CD14-positive monocyte (primary cell): ENCODE measurements at regions not wholly inside any gene's neighbourhood (a gene's known extent, or its start where the extent isn't known, plus 50 kb on each side); places are given as distances from the start of the nearest gene placed in this dataset.

Experiments
- DNase-seq, 3 donors: peaks; one replicate each; pipeline ENCODE4 v3.0.0-alpha.2; 2011 to 2022
- H2AFZ ChIP-seq: 2 replicates; pipeline ENCODE4 v1.6.0; 2012; ENCODE audit warnings: mild to moderate bottlenecking, low read depth, low read length, inconsistent platforms; ENCODE audit not compliant: insufficient read depth, poor library complexity, severe bottlenecking
- H3K27ac ChIP-seq, 2 donors: 1 replicate in 1 of 2; 2 replicates in 1 of 2; pipeline ENCODE4 v1.5.1; 2012 to 2013; ENCODE audit warnings: low read length in 2 of 2, control low read depth in 1 of 2, inconsistent platforms in 1 of 2, low read depth in 1 of 2, mild to moderate bottlenecking in 1 of 2
- H3K27me3 ChIP-seq, 2 donors: one replicate each; pipeline versions ENCODE4 v1.6.0 to v1.6.1; 2011 to 2013; ENCODE audit warnings: low read length in 2 of 2; ENCODE audit not compliant: control insufficient read depth in 2 of 2, insufficient read depth in 2 of 2
- H3K36me3 ChIP-seq, 2 donors: replicated peaks in 1 of 2; 1 replicate in 1 of 2; 2 replicates in 1 of 2; pipeline versions ENCODE4 v1.5.1 to v1.6.1; 2012 to 2013; ENCODE audit warnings: low read length in 2 of 2, control low read depth in 1 of 2, inconsistent platforms in 1 of 2, mild to moderate bottlenecking in 1 of 2; ENCODE audit not compliant: insufficient read depth in 2 of 2, control insufficient read depth in 1 of 2
- H3K4me1 ChIP-seq, 2 donors: 1 replicate in 1 of 2; 2 replicates in 1 of 2; pipeline versions ENCODE4 v1.5.1 to v1.6.1; 2012 to 2013; ENCODE audit warnings: low read length in 2 of 2, control low read depth in 1 of 2, inconsistent platforms in 1 of 2, mild to moderate bottlenecking in 1 of 2, moderate library complexity in 1 of 2; ENCODE audit not compliant: insufficient read depth in 2 of 2, control insufficient read depth in 1 of 2
- H3K4me2 ChIP-seq: replicated peaks from 2 replicates; pipeline ENCODE3; 2012; ENCODE audit warnings: low read length, moderate library complexity, mild to moderate bottlenecking; ENCODE audit not compliant: poor library complexity, severe bottlenecking; ENCODE audit errors: extremely low read depth
- H3K4me3 ChIP-seq, 3 experiments: fragments of 200-600 bp in 1 of 3; sonication (generic) in 1 of 3; replicated peaks in 1 of 3; 1 replicate in 2 of 3; 2 replicates in 1 of 3; pipeline ENCODE4 v1.5.1; 2011 to 2013; ENCODE audit warnings: low read length in 3 of 3, mild to moderate bottlenecking in 3 of 3, control low read depth in 2 of 3, low read depth in 2 of 3, inconsistent platforms in 1 of 3, moderate library complexity in 1 of 3
- H3K79me2 ChIP-seq: 2 replicates; pipeline ENCODE4 v1.6.0; 2012; ENCODE audit warnings: mild to moderate bottlenecking, control low read depth, inconsistent platforms, low read length, moderate library complexity; ENCODE audit not compliant: insufficient read depth
- H3K9ac ChIP-seq: 2 replicates; pipeline ENCODE4 v1.6.0; 2017; ENCODE audit warnings: low read length, mild to moderate bottlenecking; ENCODE audit not compliant: insufficient read depth, poor library complexity, severe bottlenecking
- H3K9me3 ChIP-seq, 2 donors: replicated peaks in 1 of 2; 1 replicate in 1 of 2; 2 replicates in 1 of 2; pipeline versions ENCODE4 v1.5.1 to v1.6.1; 2012 to 2013; ENCODE audit warnings: low read length in 2 of 2, control low read depth in 1 of 2; ENCODE audit not compliant: control insufficient read depth in 1 of 2, insufficient read depth in 1 of 2
- H4K20me1 ChIP-seq: 2 replicates; pipeline ENCODE4 v1.6.0; 2012; ENCODE audit warnings: mild to moderate bottlenecking, low read length, control low read depth, moderate library complexity; ENCODE audit not compliant: insufficient read depth
- H3K27ac Mint-ChIP-seq, 7 donors: one replicate each; pipeline ENCODE4 v1.8.0; 2020; ENCODE audit warnings: mild to moderate bottlenecking in 7 of 7, mixed read lengths in 7 of 7, moderate library complexity in 6 of 7, inconsistent platforms in 2 of 7
- H3K27me3 Mint-ChIP-seq, 3 donors: one replicate each; pipeline ENCODE4 v1.8.0; 2021 to 2022; ENCODE audit warnings: low read depth in 3 of 3, mild to moderate bottlenecking in 3 of 3, mixed read lengths in 3 of 3, moderate library complexity in 3 of 3, inconsistent platforms in 1 of 3
- H3K36me3 Mint-ChIP-seq, 2 donors: one replicate each; pipeline ENCODE4 v1.8.0; 2020; ENCODE audit warnings: mixed read lengths in 2 of 2, inconsistent platforms in 1 of 2, mild to moderate bottlenecking in 1 of 2
- H3K4me1 Mint-ChIP-seq: one replicate; pipeline ENCODE4 v1.8.0; 2020; ENCODE audit warnings: mild to moderate bottlenecking, mixed read lengths
- H3K4me3 Mint-ChIP-seq, 2 donors: one replicate each; pipeline ENCODE4 v1.8.0; 2020; ENCODE audit warnings: mild to moderate bottlenecking in 2 of 2, mixed read lengths in 2 of 2, moderate library complexity in 1 of 2
- H3K9me3 Mint-ChIP-seq, 7 donors: one replicate each; pipeline ENCODE4 v1.8.0; 2020 to 2022; ENCODE audit warnings: mixed read lengths in 7 of 7, mild to moderate bottlenecking in 6 of 7, moderate library complexity in 6 of 7, inconsistent platforms in 2 of 7
- WGBS: methylation state at CpG from one replicate; pipeline ENCODE4 v1.1.5; 2013; ENCODE audit warnings: missing lambda C conversion rate; ENCODE audit not compliant: insufficient coverage; 5-methylcytosine and 5-hydroxymethylcytosine counted together
- intact Hi-C, 2 donors: fragments of 100-400 bp; cut with micrococcal nuclease; formaldehyde crosslinking; loops; one replicate each; pipeline versions ENCODE4 v1.15.0 to v1.15.1; 2023
- TF ChIP-seq, protein P1 (sequence below): fragments of 200-600 bp; IDR thresholded peaks from one replicate; pipeline ENCODE4 v1.8.0; 2022; ENCODE audit warnings: antibody characterized with exemption, mild to moderate bottlenecking

DNA sequence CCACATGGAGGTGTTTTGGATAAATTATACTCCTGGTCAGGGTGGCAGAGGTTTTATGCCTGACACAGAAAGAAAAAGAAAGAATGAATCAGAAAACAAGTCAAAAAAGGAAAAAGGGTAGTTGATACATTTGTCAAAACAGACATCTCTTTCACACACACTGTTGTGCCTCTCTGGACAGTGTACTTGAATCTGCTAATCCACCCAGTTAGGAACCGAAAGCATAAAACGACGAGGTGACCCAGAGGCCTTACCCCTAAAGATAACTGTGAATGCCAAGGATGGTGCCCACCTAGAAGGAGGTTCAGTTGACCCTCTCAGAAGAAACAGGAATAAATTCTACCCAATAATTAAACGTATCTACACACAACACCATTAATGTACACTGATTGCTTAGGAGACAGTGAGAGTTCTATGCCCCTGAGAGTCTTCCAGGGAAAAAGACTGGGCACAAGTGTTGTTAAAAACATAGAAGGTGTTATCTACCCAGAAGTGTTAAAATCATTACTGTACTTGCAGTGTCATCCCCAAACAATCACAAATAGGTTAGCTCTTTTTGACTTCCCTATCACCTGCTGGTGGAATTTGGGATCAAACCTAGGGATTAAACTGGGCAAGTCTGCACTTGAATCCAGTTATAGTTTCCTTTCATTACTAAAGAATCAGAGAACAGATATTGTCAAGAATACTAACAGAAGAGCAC is 123.2 kb upstream of the DNAJC10 start:
- Histone ChIP-seq H3K9me3 (no peaks in the 10 kb centered on the region), H3K4me3 (no peak overlapping the region), H3K36me3 (no peaks in the 10 kb centered on the region), H3K9ac (no peak overlapping the region), H4K20me1 (no peaks in the 10 kb centered on the region), H3K4me2 (no peak overlapping the region), H3K27me3 (no peaks in the 10 kb centered on the region), H3K4me1 (no peaks in the 10 kb centered on the region), H3K27ac (no peak overlapping the region), H2AFZ (no peak overlapping the region), H3K79me2 (no peaks in the 10 kb centered on the region)
- no peak for DNase-seq
- no peak overlapping the region for H3K4me3 Mint-ChIP-seq
- H3K27ac Mint-ChIP-seq = no peak overlapping the region
- peaks cover 0 to 2% (median 0%) of the 10 kb centered on the region in 7 donors for H3K9me3 Mint-ChIP-seq
- 93% methylated on average over 3 of the region's 4 CpGs for WGBS
- no peaks in the 10 kb centered on the region for H3K4me1 Mint-ChIP-seq
- TF ChIP-seq, protein P1, sequence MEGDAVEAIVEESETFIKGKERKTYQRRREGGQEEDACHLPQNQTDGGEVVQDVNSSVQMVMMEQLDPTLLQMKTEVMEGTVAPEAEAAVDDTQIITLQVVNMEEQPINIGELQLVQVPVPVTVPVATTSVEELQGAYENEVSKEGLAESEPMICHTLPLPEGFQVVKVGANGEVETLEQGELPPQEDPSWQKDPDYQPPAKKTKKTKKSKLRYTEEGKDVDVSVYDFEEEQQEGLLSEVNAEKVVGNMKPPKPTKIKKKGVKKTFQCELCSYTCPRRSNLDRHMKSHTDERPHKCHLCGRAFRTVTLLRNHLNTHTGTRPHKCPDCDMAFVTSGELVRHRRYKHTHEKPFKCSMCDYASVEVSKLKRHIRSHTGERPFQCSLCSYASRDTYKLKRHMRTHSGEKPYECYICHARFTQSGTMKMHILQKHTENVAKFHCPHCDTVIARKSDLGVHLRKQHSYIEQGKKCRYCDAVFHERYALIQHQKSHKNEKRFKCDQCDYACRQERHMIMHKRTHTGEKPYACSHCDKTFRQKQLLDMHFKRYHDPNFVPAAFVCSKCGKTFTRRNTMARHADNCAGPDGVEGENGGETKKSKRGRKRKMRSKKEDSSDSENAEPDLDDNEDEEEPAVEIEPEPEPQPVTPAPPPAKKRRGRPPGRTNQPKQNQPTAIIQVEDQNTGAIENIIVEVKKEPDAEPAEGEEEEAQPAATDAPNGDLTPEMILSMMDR = no peak
- H3K27me3 Mint-ChIP-seq = peaks cover 1 to 3% (median 2%) of the 10 kb centered on the region in 3 donors
- no peaks in the 10 kb centered on the region for H3K36me3 Mint-ChIP-seq
- intact Hi-C loops = no loop called here

DNA sequence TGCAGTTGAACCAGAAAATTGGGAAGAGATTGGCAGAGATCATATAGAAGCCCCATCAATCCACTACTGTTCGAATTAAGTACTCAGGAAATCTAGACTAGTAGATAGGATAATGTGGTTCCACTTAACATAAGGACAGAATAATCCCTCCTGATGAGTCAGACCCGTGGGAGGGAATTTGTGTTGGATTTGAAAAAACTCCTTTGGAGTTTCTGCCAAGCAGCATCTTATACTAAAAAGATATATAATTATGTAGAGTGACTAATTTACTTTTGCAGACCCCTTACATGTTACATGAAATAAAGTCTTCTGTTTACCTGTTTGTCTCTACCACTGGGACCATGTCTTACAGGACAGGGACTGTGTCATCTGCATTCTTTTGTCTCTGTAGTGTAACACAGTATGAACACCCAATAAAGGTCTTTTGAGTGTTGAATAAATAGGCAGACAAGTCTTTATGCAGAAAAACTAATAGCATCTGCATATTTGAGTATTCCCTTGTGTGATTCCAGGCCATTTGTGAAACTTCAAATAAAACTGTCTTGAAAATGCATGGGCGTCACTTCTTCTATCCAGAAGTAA is 122.6 kb upstream of the DNAJC10 start:
- Mint-ChIP-seq H3K4me1 (no peaks in the 10 kb centered on the region), H3K27me3 (peaks cover 1 to 3% (median 2%) of the 10 kb centered on the region in 3 donors), H3K27ac (no peak overlapping the region), H3K9me3 (peaks cover 0 to 2% (median 0%) of the 10 kb centered on the region in 7 donors), H3K4me3 (no peak overlapping the region), H3K36me3 (no peaks in the 10 kb centered on the region)
- no peaks in the 10 kb centered on the region for H3K9me3 ChIP-seq
- H3K79me2 ChIP-seq = no peaks in the 10 kb centered on the region
- no CpG with 5 or more reads among the region's 3 CpGs for WGBS
- H2AFZ ChIP-seq = no peak overlapping the region
- no peak overlapping the region for H3K4me3 ChIP-seq
- no peaks in the 10 kb centered on the region for H3K36me3 ChIP-seq
- DNase-seq = no peak
- intact Hi-C loops = no loop called here
- H3K9ac ChIP-seq = no peak overlapping the region
- no peak overlapping the region for H3K4me2 ChIP-seq
- H3K27ac ChIP-seq = no peak overlapping the region
- no peaks in the 10 kb centered on the region for H4K20me1 ChIP-seq
- no peaks in the 10 kb centered on the region for H3K4me1 ChIP-seq
- TF ChIP-seq, protein P1 = no peak
- H3K27me3 ChIP-seq = no peaks in the 10 kb centered on the region
